GM19238 (cell line): ENCODE measurements at regions not wholly inside any gene's neighbourhood (a gene's known extent, or its start where the extent isn't known, plus 50 kb on each side); places are given as distances from the start of the nearest gene placed in this dataset.
A peak's percentile ranks its signal among the peaks of the same experiment; 100 is the strongest.

Experiments
- DNase-seq: peaks from one replicate; pipeline ENCODE4 v3.0.0; 2011; ENCODE audit warnings: low spot score; ENCODE audit not compliant: insufficient read length

DNA sequence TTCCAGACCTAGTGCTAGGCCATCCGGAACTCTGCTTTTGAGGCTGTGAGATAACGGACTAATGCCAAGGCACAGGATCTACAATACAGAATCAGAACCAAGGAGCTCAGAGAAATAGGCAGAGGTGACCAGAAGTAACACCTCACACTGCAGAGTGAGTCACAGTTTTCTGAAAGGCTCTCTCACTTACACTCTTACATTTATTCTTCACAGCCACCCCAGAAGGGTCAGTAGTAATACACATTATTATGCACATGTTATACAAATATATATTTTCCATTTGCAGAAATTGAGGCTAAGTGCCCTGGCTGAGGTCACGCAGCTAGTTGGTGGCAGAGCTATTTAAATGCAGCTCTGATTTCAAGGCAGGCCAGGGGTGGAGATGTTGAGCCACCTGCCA lies 542.5 kb downstream of the OMA1 start:
- DNase-seq, result no peak

GRCh38 chr1:58003059-58003458 lies 543.5 kb downstream of the OMA1 start:
- no peak for DNase-seq

GRCh38 chr1:58000821-58001220 lies 545.7 kb downstream of the OMA1 start:
- no peak for DNase-seq

DNA sequence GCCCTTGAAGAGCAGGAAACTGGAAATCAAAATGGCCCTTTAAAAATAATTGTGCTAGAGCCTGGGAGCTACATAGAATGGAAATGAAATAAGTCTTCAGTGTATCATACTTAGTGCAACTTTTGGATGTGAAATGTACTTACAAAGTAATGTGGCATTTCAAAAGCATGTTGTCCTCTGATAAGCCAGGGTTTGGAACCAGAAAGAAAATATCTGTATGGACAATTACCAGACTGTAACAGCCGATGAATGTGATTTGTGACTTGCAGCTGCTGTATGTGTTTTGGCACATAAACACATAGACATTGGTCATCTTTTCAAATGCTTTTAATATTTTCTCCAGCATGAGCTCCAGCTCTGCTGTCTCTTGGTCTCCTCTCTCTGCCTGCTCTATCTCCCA lies 546.4 kb downstream of the OMA1 start:
- no peak for DNase-seq

DNA sequence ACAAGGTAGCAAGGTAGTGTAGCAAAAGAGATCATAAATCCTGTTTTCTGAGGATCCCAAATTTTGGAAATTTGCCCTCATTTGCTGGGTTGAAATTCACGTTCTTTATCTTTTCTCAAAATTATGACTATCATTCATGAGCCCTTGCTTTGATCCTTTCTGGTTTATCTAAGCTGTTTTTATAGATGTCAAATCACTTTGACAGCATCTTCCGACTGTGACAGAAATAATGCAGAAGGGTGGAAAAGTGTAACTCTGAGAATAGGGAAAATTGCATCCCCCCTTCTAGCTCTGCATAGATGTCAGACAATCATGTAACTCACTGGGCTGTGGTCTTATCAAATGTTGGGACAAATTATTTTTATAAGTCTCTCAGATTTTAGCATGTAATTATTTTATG lies 550.1 kb downstream of the OMA1 start:
- DNase-seq, result no peak

GRCh38 chr1:57991289-57991688 lies 555.2 kb downstream of the OMA1 start:
- DNase-seq, result no peak

- DNase-seq, result no peak
Observed at GRCh38 chr1:57989877-57990276, 556.6 kb downstream of the OMA1 start.

GRCh38 chr1:57987523-57987922 lies 559.0 kb downstream of the OMA1 start:
- DNase-seq, result no peak

- peak; percentile 8 for DNase-seq
Observed at GRCh38 chr1:57986432-57986831, 560.1 kb downstream of the OMA1 start.

DNA sequence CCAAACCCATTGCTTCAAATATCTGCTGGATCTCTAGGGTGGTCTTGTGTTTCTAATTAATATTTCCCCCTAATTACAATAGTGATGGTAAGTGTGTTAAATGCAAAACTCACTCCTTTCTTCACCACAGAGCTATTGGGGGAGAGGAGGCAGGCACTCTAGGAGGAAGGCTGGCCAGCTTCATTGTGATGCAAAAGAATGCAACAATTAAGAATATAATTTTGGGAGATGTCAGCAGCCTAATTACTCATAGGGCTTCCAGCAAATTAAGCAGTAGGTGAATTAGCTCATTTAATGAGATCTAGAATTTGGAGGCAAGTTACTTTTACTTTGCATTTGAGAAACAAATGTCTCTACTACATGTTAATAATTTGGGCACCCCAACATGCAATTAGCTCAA lies 560.4 kb upstream of the DAB1 start:
- no peak for DNase-seq

- DNase-seq, result no peak
Observed at GRCh38 chr1:57983441-57983840, 559.6 kb upstream of the DAB1 start.

DNA sequence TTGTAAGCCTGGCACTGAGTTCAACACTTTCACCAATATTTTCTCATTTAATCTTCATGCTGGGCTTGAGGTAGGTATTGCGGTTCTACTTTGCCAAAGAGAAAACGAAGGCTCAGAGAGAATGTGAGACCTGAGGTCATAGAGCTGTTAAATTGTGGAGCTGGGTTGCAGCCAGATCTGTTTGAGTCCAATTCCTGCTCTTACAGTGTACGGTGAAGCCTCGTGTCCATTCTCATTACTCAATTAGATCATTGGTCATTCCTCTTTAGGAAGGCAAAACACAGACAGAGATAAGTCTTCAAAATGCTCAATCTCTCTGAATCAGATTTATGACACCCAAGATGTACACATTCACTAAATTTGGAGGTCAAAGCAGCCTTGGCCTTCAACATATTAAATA lies 559.0 kb upstream of the DAB1 start:
- no peak for DNase-seq

GRCh38 chr1:57976216-57976615 lies 552.4 kb upstream of the DAB1 start:
- DNase-seq, result no peak

GRCh38 chr1:57968321-57968720 lies 544.5 kb upstream of the DAB1 start:
- no peak for DNase-seq

- no peak for DNase-seq
Observed at GRCh38 chr1:57966751-57967406, 543.0 kb upstream of the DAB1 start.

- DNase-seq, result no peak
Observed at GRCh38 chr1:57966340-57966739, 542.5 kb upstream of the DAB1 start.

DNA sequence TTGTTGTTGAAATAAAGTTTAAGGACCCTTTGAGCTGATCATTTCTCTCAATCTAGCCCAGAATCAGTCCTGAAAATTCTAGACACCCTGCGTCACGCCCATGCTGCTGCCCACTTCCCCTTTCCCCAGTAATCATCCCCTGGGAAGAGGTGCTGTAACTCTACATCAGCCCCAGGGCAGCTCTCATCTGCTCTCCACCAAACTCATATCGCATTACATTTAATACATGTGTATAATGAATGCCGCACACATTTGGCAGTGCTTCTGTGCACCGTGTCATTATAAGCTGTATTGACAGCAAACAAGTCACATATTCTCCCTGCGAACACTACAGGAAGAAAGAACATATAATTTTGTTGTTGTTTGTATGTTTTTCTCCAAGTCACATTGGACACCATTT lies 539.7 kb upstream of the DAB1 start:
- no peak for DNase-seq

GRCh38 chr1:57959531-57960241 lies 535.8 kb upstream of the DAB1 start:
- DNase-seq, result no peak

- no peak for DNase-seq
Observed at GRCh38 chr1:57957576-57957975, 533.7 kb upstream of the DAB1 start.

GRCh38 chr1:57951390-57951789 lies 527.5 kb upstream of the DAB1 start:
- no peak for DNase-seq

GRCh38 chr1:57949168-57949567 lies 525.3 kb upstream of the DAB1 start:
- DNase-seq, result no peak

- no peak for DNase-seq
Observed at GRCh38 chr1:57947471-57947870, 523.6 kb upstream of the DAB1 start.

DNA sequence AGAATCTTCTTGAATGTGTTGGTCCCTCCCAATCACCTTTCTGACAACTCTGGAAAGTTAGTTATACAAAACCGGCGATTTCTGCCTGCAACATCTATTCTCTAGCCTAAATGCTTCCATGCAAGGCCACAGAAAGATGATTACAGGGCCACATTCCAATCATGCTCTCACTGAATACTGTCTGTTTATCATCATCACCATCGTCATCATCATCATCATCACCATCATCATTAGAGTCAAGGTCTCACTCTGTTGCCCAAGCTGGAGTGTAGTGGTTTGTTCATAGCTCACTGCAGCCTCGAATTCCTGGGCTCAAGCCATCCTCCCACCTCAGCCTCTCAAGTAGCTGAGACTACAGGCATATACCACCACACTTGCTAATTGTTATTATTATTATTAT lies 521.2 kb upstream of the DAB1 start:
- DNase-seq, result no peak
